ENCODE measurements at regions not wholly inside any gene's neighbourhood (a gene's known extent, or its start where the extent isn't known, plus 50 kb on each side); places are given as distances from the start of the nearest gene placed in this dataset.

- TF ChIP-seq EZH2 (IDR thresholded peaks at IDR 0.05; ENCODE audit: borderline replicate concordance, low read depth, low read length, severe bottlenecking) (no peak), POLR2A (IDR thresholded peaks at IDR 0.05; ENCODE audit: low read depth, low read length) (no peak), POLR2AphosphoS5 (IDR thresholded peaks at IDR 0.05; ENCODE audit: insufficient read depth, low read depth, low read length) (no peak)
- TF ChIP-seq, protein P1, sequence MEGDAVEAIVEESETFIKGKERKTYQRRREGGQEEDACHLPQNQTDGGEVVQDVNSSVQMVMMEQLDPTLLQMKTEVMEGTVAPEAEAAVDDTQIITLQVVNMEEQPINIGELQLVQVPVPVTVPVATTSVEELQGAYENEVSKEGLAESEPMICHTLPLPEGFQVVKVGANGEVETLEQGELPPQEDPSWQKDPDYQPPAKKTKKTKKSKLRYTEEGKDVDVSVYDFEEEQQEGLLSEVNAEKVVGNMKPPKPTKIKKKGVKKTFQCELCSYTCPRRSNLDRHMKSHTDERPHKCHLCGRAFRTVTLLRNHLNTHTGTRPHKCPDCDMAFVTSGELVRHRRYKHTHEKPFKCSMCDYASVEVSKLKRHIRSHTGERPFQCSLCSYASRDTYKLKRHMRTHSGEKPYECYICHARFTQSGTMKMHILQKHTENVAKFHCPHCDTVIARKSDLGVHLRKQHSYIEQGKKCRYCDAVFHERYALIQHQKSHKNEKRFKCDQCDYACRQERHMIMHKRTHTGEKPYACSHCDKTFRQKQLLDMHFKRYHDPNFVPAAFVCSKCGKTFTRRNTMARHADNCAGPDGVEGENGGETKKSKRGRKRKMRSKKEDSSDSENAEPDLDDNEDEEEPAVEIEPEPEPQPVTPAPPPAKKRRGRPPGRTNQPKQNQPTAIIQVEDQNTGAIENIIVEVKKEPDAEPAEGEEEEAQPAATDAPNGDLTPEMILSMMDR (IDR thresholded peaks at IDR 0.05; ENCODE audit: extremely low read depth in 1 of 2, insufficient read depth in 1 of 2, low read depth in 1 of 2, low read length in 2 of 2): no peak
Observed at GRCh38 chrX:79515529-79515928, 148.4 kb upstream of the ITM2A start.
